Stimulated activated naive B cell treated with anti-CD40 and anti-IgM and Interleukin-4, amounts not matched to agents 10 μg/mL and 1 μg/mL and 100 μg/mL, for 72 hours (primary cell): ENCODE measurements at regions not wholly inside any gene's neighbourhood (a gene's known extent, or its start where the extent isn't known, plus 50 kb on each side); places are given as distances from the start of the nearest gene placed in this dataset.

Experiments
- ATAC-seq, 2 donors: fragments of 150-1000 bp; cut with Tn5 transposase; replicated peaks; 2 replicates each; pipeline ENCODE4 v1.10.0; 2021; ENCODE audit warnings: moderate library complexity in 1 of 2
- DNase-seq: peaks from one replicate; pipeline ENCODE4 v3.0.0; 2021
- H3K27ac Mint-ChIP-seq: one replicate; pipeline ENCODE4 v1.8.0; 2022; ENCODE audit warnings: mild to moderate bottlenecking, mixed read lengths
- H3K27me3 Mint-ChIP-seq, 2 donors: one replicate each; pipeline ENCODE4 v1.8.0; 2022; ENCODE audit warnings: mixed read lengths in 2 of 2
- H3K36me3 Mint-ChIP-seq, 2 donors: one replicate each; pipeline ENCODE4 v1.8.0; 2022; ENCODE audit warnings: mixed read lengths in 2 of 2, mild to moderate bottlenecking in 1 of 2
- H3K4me1 Mint-ChIP-seq, 2 donors: one replicate each; pipeline ENCODE4 v1.8.0; 2022; ENCODE audit warnings: mixed read lengths in 2 of 2, mild to moderate bottlenecking in 1 of 2
- H3K4me3 Mint-ChIP-seq, 2 donors: one replicate each; pipeline ENCODE4 v1.8.0; 2022; ENCODE audit warnings: mild to moderate bottlenecking in 2 of 2, mixed read lengths in 2 of 2, moderate library complexity in 1 of 2
- H3K9me3 Mint-ChIP-seq, 2 donors: one replicate each; pipeline ENCODE4 v1.8.0; 2022; ENCODE audit warnings: mixed read lengths in 2 of 2, mild to moderate bottlenecking in 1 of 2

GRCh38 chr9:116098476-116098875 lies 55.1 kb upstream of the PAPPA start:
- no peak for DNase-seq
- Mint-ChIP-seq H3K36me3 (no peaks in the 10 kb centered on the region), H3K27me3 (no peaks in the 10 kb centered on the region), H3K9me3 (peaks cover 0 to 5% of the 10 kb centered on the region in 2 donors), H3K4me1 (no peaks in the 10 kb centered on the region), H3K27ac (no peak overlapping the region), H3K4me3 (no peak overlapping the region)
- no peak for ATAC-seq

- no peak overlapping the region for H3K4me3 Mint-ChIP-seq
- H3K36me3 Mint-ChIP-seq: no peaks in the 10 kb centered on the region
- peaks cover 4 to 8% of the 10 kb centered on the region in 2 donors for H3K9me3 Mint-ChIP-seq
- DNase-seq: no peak
- H3K27ac Mint-ChIP-seq: no peak overlapping the region
- H3K27me3 Mint-ChIP-seq: no peaks in the 10 kb centered on the region
- no peak for ATAC-seq
- no peaks in the 10 kb centered on the region for H3K4me1 Mint-ChIP-seq
These were observed 53.8 kb upstream of the PAPPA start for GRCh38 chr9:116099821-116100220.

- Mint-ChIP-seq H3K4me3 (no peak overlapping the region), H3K4me1 (no peaks in the 10 kb centered on the region), H3K9me3 (peaks cover 4 to 8% of the 10 kb centered on the region in 2 donors), H3K36me3 (no peaks in the 10 kb centered on the region), H3K27ac (no peak overlapping the region), H3K27me3 (no peaks in the 10 kb centered on the region)
- no peak for DNase-seq
- no peak for ATAC-seq
These were observed 52.9 kb upstream of the PAPPA start for GRCh38 chr9:116100711-116101121.

- no peaks in the 10 kb centered on the region for H3K36me3 Mint-ChIP-seq
These were observed 52.1 kb upstream of the PAPPA start for GRCh38 chr9:116101516-116101915.

GRCh38 chr9:116102596-116102995 lies 51.0 kb upstream of the PAPPA start:
- Mint-ChIP-seq H3K9me3 (peaks cover 4 to 8% of the 10 kb centered on the region in 2 donors), H3K27ac (no peak overlapping the region), H3K27me3 (no peaks in the 10 kb centered on the region), H3K4me1 (no peaks in the 10 kb centered on the region), H3K36me3 (no peaks in the 10 kb centered on the region), H3K4me3 (no peak overlapping the region)
- DNase-seq (no peak), ATAC-seq (no peak)

More at GRCh38 chr9:116101516-116101915, 52.1 kb upstream of the PAPPA start:
- no peak overlapping the region for H3K4me3 Mint-ChIP-seq
- ATAC-seq (no peak), DNase-seq (no peak)
- H3K9me3 Mint-ChIP-seq: peaks cover 4 to 8% of the 10 kb centered on the region in 2 donors
- no peaks in the 10 kb centered on the region for H3K4me1 Mint-ChIP-seq
- H3K27ac Mint-ChIP-seq: no peak overlapping the region
- H3K27me3 Mint-ChIP-seq: no peaks in the 10 kb centered on the region
